ENCODE measurements at regions not wholly inside any gene's neighbourhood (a gene's known extent, or its start where the extent isn't known, plus 50 kb on each side); places are given as distances from the start of the nearest gene placed in this dataset.
"Not testable (repeated sequence)": the region's sequence is repeated elsewhere in the genome, so short reads cannot be mapped to it uniquely, and the experiment has no call there.

GRCh38 chr13:107927557-107927956 lies 287.8 kb downstream of the LIG4 start:
- no peak for DNase-seq (ENCODE audit: low read depth in 4 of 4, low spot score in 1 of 4)

- not testable (repeated sequence) for DNase-seq (ENCODE audit: low read depth in 4 of 4, low spot score in 1 of 4)
Measured at GRCh38 chr13:107926515-107926914, 288.8 kb downstream of the LIG4 start.

GRCh38 chr13:107916902-107917301 lies 298.4 kb downstream of the LIG4 start:
- not testable (repeated sequence) for DNase-seq (ENCODE audit: low read depth in 4 of 4, low spot score in 1 of 4)

GRCh38 chr13:107912745-107913144 lies 302.6 kb downstream of the LIG4 start:
- no peak for DNase-seq (ENCODE audit: low read depth in 4 of 4, low spot score in 1 of 4)

- DNase-seq (ENCODE audit: low read depth in 4 of 4, low spot score in 1 of 4), result no peak
Measured at GRCh38 chr13:107907065-107907805, 308.1 kb downstream of the LIG4 start.

GRCh38 chr13:107906131-107906530 lies 309.2 kb downstream of the LIG4 start:
- DNase-seq (ENCODE audit: low read depth in 4 of 4, low spot score in 1 of 4), result no peak

GRCh38 chr13:107901996-107902562 lies 313.3 kb downstream of the LIG4 start:
- DNase-seq (ENCODE audit: low read depth in 4 of 4, low spot score in 1 of 4), result no peak

- DNase-seq (ENCODE audit: low read depth in 4 of 4, low spot score in 1 of 4), result no peak
Measured at GRCh38 chr13:107901230-107901629, 314.1 kb downstream of the LIG4 start.

- no peak for DNase-seq (ENCODE audit: low read depth in 4 of 4, low spot score in 1 of 4)
Measured at GRCh38 chr13:107900775-107901174, 314.6 kb downstream of the LIG4 start.

- DNase-seq (ENCODE audit: low read depth in 4 of 4, low spot score in 1 of 4), result no peak
Measured at GRCh38 chr13:107886118-107886517, 329.2 kb downstream of the LIG4 start.

- DNase-seq (ENCODE audit: low read depth in 4 of 4, low spot score in 1 of 4), result no peak
Measured at GRCh38 chr13:107884564-107884963, 330.8 kb downstream of the LIG4 start.

GRCh38 chr13:107883561-107884175 lies 331.7 kb downstream of the LIG4 start:
- DNase-seq (ENCODE audit: low read depth in 4 of 4, low spot score in 1 of 4), result no peak

GRCh38 chr13:107882708-107883560 lies 332.4 kb downstream of the LIG4 start:
- DNase-seq (ENCODE audit: low read depth in 4 of 4, low spot score in 1 of 4), result no peak

GRCh38 chr13:107881362-107881761 lies 334.0 kb downstream of the LIG4 start:
- DNase-seq (ENCODE audit: low read depth in 4 of 4, low spot score in 1 of 4), result no peak

- DNase-seq (ENCODE audit: low read depth in 4 of 4, low spot score in 1 of 4), result no peak
Measured at GRCh38 chr13:107874456-107874855, 340.9 kb downstream of the LIG4 start.

GRCh38 chr13:107873926-107874325 lies 341.4 kb downstream of the LIG4 start:
- no peak for DNase-seq (ENCODE audit: low read depth in 4 of 4, low spot score in 1 of 4)

GRCh38 chr13:107870400-107870799 lies 344.9 kb downstream of the LIG4 start:
- no peak for DNase-seq (ENCODE audit: low read depth in 4 of 4, low spot score in 1 of 4)

GRCh38 chr13:107867701-107868661 lies 347.4 kb downstream of the LIG4 start:
- no peak for DNase-seq (ENCODE audit: low read depth in 4 of 4, low spot score in 1 of 4)

- no peak for DNase-seq (ENCODE audit: low read depth in 4 of 4, low spot score in 1 of 4)
Measured at GRCh38 chr13:107866941-107867623, 348.3 kb downstream of the LIG4 start.
